ENCODE measurements at regions not wholly inside any gene's neighbourhood (a gene's known extent, or its start where the extent isn't known, plus 50 kb on each side); places are given as distances from the start of the nearest gene placed in this dataset.

DNA sequence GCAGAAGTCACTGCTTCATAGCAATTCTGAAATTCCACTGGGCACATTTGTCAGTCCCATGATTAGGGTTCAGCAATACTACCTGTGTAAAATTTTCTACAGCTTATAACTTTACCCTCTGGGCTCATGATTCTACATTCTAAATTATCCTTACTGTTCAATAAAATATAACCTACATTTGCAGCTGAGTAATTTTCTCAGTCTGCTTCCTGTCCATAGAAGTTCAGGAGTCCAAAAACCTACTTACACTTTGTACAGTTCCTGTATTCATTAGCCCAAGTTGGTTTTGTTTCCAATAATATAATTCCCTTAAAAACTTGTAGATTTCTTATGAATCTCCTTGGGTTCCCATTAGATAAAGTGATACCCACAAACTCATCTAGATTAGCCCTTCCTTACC is 295.3 kb downstream of the SP3 start:
- Histone ChIP-seq H3K36me3 (ENCODE audit: insufficient read depth, low read length) (no peaks in the 10 kb centered on the region), H3K9me3 (ENCODE audit: low read length) (no peaks in the 10 kb centered on the region), H3F3A (ENCODE audit: insufficient read depth, low read length, poor library complexity, severe bottlenecking) (no peaks in the 10 kb centered on the region), H3K4me2 (ENCODE audit: low read length) (no peak overlapping the region), H3K79me2 (replicated peaks; ENCODE audit: insufficient read depth, low read length) (no peaks in the 10 kb centered on the region), H3K27me3 (ENCODE audit: insufficient read depth, low read depth, low read length) (no peaks in the 10 kb centered on the region), H3K9me2 (ENCODE audit: insufficient read depth, low read length) (no peaks in the 10 kb centered on the region), H4K20me1 (ENCODE audit: insufficient read depth) (no peaks in the 10 kb centered on the region), H3K9ac (ENCODE audit: low read length) (no peak overlapping the region), H3K4me3 (ENCODE audit: low read length) (no peak overlapping the region), H2AFZ (ENCODE audit: low read depth, low read length) (no peak overlapping the region), H3K27ac (ENCODE audit: low read length) (no peak overlapping the region)
- no peak for TF ChIP-seq MXI1 (conservative IDR thresholded peaks at IDR 0.05; ENCODE audit: poor library complexity, severe bottlenecking)
- TF ChIP-seq EZH2 (IDR thresholded peaks at IDR 0.05; ENCODE audit: borderline replicate concordance, insufficient read depth, low read length, poor library complexity, severe bottlenecking): no peak

DNA sequence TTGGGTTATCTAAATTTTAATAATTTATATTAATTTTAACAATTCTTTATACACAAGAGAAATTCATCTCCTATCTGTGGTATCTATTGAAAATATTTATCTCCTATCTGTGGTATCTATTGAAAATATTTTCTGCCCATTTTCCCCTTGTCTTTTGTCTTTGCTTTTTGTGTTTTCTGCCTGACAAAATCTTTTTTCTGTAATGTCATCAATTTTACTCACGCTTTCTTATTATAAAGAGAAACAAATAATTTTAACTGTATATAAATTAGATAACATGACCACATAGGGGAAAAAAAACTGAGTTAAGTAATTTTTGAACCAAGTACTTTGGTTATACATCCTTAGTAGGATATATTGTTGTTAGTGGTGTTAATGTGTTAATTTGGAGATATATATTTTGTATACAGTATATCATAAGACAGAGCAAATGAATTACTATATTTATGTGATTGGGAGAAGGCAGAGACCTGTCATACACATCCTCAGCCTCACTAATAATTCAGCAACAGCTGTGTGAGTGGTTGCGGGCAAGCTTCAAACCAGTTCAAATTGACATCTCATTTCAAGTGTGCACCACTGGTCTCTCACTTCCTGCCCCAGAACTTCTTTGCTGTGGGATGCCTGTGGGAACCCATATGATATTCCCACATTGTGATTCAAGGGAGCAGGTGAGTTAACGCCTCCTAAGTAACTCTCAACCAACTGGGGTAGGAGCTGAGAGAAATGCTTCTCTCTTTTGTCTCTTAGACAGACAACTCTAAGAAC is 292.4 kb downstream of the SP3 start:
- no peaks in the 10 kb centered on the region for H3F3A ChIP-seq (ENCODE audit: insufficient read depth, low read length, poor library complexity, severe bottlenecking)
- no peaks in the 10 kb centered on the region for H3K9me3 ChIP-seq (ENCODE audit: low read length)
- no peak overlapping the region for H3K9ac ChIP-seq (ENCODE audit: low read length)
- no peak overlapping the region for H3K27ac ChIP-seq (ENCODE audit: low read length)
- H3K36me3 ChIP-seq (ENCODE audit: insufficient read depth, low read length): no peaks in the 10 kb centered on the region
- no peak overlapping the region for H2AFZ ChIP-seq (ENCODE audit: low read depth, low read length)
- H3K9me2 ChIP-seq (ENCODE audit: insufficient read depth, low read length): no peaks in the 10 kb centered on the region
- no peaks in the 10 kb centered on the region for H4K20me1 ChIP-seq (ENCODE audit: insufficient read depth)
- TF ChIP-seq MXI1 (conservative IDR thresholded peaks at IDR 0.05; ENCODE audit: poor library complexity, severe bottlenecking) (no peak), EP300 (conservative IDR thresholded peaks at IDR 0.05; ENCODE audit: poor library complexity, severe bottlenecking) (no peak), POLR2AphosphoS5 (IDR thresholded peaks at IDR 0.05) (no peak), EZH2 (IDR thresholded peaks at IDR 0.05; ENCODE audit: borderline replicate concordance, insufficient read depth, low read length, poor library complexity, severe bottlenecking) (no peak), RAD21 (conservative IDR thresholded peaks at IDR 0.05) (no peak), TAF1 (IDR thresholded peaks at IDR 0.05; ENCODE audit: low read depth) (no peak)
- TF ChIP-seq, protein P1, sequence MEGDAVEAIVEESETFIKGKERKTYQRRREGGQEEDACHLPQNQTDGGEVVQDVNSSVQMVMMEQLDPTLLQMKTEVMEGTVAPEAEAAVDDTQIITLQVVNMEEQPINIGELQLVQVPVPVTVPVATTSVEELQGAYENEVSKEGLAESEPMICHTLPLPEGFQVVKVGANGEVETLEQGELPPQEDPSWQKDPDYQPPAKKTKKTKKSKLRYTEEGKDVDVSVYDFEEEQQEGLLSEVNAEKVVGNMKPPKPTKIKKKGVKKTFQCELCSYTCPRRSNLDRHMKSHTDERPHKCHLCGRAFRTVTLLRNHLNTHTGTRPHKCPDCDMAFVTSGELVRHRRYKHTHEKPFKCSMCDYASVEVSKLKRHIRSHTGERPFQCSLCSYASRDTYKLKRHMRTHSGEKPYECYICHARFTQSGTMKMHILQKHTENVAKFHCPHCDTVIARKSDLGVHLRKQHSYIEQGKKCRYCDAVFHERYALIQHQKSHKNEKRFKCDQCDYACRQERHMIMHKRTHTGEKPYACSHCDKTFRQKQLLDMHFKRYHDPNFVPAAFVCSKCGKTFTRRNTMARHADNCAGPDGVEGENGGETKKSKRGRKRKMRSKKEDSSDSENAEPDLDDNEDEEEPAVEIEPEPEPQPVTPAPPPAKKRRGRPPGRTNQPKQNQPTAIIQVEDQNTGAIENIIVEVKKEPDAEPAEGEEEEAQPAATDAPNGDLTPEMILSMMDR (IDR thresholded peaks at IDR 0.05; ENCODE audit: poor library complexity, severe bottlenecking): no peak
- H3K4me3 ChIP-seq (ENCODE audit: low read length): no peak overlapping the region
- H3K27me3 ChIP-seq (ENCODE audit: insufficient read depth, low read depth, low read length): no peaks in the 10 kb centered on the region
- no peaks in the 10 kb centered on the region for H3K79me2 ChIP-seq (replicated peaks; ENCODE audit: insufficient read depth, low read length)
- H3K4me2 ChIP-seq (ENCODE audit: low read length): no peak overlapping the region

DNA sequence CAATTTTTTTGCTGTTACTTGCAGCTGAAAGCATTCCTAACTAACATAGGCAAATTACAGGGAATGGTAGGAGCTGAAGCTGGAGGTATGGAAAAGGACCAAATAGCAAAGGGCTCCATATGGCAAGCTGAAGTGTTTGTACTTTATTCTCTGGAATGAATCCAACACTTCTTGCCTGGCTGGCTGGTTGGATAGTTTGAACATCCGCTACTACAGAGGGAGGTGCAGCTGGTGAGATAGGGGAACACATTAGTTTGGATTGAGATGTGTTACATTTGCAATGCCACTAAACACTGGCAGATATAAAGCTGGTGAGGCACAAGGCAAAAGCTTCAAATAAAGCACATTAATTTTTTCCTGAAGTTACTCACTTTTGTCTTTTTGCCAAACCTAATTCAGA is 291.5 kb downstream of the SP3 start:
- Histone ChIP-seq H3F3A (ENCODE audit: insufficient read depth, low read length, poor library complexity, severe bottlenecking) (no peaks in the 10 kb centered on the region), H2AFZ (ENCODE audit: low read depth, low read length) (no peak overlapping the region), H3K36me3 (ENCODE audit: insufficient read depth, low read length) (no peaks in the 10 kb centered on the region), H3K4me2 (ENCODE audit: low read length) (no peak overlapping the region), H3K27me3 (ENCODE audit: insufficient read depth, low read depth, low read length) (no peaks in the 10 kb centered on the region), H3K79me2 (replicated peaks; ENCODE audit: insufficient read depth, low read length) (no peaks in the 10 kb centered on the region), H3K27ac (ENCODE audit: low read length) (no peak overlapping the region), H3K9me2 (ENCODE audit: insufficient read depth, low read length) (no peaks in the 10 kb centered on the region), H3K4me3 (ENCODE audit: low read length) (no peak overlapping the region), H3K9me3 (ENCODE audit: low read length) (no peaks in the 10 kb centered on the region), H4K20me1 (ENCODE audit: insufficient read depth) (no peaks in the 10 kb centered on the region), H3K9ac (ENCODE audit: low read length) (no peak overlapping the region)
- TF ChIP-seq MXI1 (conservative IDR thresholded peaks at IDR 0.05; ENCODE audit: poor library complexity, severe bottlenecking) (no peak), POLR2AphosphoS5 (IDR thresholded peaks at IDR 0.05) (no peak), SMC3 (conservative IDR thresholded peaks at IDR 0.05; ENCODE audit: poor library complexity) (no peak), RAD21 (conservative IDR thresholded peaks at IDR 0.05) (no peak), TAF1 (IDR thresholded peaks at IDR 0.05; ENCODE audit: low read depth) (no peak)
- TF ChIP-seq, protein P2, sequence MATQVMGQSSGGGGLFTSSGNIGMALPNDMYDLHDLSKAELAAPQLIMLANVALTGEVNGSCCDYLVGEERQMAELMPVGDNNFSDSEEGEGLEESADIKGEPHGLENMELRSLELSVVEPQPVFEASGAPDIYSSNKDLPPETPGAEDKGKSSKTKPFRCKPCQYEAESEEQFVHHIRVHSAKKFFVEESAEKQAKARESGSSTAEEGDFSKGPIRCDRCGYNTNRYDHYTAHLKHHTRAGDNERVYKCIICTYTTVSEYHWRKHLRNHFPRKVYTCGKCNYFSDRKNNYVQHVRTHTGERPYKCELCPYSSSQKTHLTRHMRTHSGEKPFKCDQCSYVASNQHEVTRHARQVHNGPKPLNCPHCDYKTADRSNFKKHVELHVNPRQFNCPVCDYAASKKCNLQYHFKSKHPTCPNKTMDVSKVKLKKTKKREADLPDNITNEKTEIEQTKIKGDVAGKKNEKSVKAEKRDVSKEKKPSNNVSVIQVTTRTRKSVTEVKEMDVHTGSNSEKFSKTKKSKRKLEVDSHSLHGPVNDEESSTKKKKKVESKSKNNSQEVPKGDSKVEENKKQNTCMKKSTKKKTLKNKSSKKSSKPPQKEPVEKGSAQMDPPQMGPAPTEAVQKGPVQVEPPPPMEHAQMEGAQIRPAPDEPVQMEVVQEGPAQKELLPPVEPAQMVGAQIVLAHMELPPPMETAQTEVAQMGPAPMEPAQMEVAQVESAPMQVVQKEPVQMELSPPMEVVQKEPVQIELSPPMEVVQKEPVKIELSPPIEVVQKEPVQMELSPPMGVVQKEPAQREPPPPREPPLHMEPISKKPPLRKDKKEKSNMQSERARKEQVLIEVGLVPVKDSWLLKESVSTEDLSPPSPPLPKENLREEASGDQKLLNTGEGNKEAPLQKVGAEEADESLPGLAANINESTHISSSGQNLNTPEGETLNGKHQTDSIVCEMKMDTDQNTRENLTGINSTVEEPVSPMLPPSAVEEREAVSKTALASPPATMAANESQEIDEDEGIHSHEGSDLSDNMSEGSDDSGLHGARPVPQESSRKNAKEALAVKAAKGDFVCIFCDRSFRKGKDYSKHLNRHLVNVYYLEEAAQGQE (IDR thresholded peaks at IDR 0.05; ENCODE audit: borderline replicate concordance): no peak

Measured in neural cell (in vitro differentiated cells).